COLO668 (cell line): ENCODE measurements at regions not wholly inside any gene's neighbourhood (a gene's known extent, or its start where the extent isn't known, plus 50 kb on each side); places are given as distances from the start of the nearest gene placed in this dataset.
"Not testable (repeated sequence)": the region's sequence is repeated elsewhere in the genome, so short reads cannot be mapped to it uniquely, and the experiment has no call there.

ENCODE experiments used
- DNase-seq: peaks from one replicate; lab custom pipeline; 2025; ENCODE audit not compliant: unreplicated experiment; lab: John Stamatoyannopoulos, UW

DNA sequence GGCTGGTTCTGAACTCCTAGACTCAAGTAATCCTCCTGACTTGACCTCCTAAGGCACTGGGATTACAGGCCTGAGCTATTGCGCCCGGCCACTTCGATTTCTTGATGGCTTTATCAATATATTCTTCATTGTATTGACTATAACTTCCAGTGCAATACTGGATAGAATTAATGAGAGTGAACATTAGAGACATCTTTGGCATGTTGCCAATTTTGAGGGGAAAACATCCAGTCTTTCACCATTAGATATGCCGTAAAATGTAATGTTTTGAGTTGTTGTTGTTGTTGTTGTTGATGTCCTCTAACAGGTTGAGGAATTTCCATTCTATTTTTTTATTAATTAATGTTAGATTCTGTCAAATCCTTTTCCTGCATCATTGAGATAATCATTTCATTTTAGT lies 578.9 kb downstream of the ZWINT start:
- DNase-seq, result no peak

DNA sequence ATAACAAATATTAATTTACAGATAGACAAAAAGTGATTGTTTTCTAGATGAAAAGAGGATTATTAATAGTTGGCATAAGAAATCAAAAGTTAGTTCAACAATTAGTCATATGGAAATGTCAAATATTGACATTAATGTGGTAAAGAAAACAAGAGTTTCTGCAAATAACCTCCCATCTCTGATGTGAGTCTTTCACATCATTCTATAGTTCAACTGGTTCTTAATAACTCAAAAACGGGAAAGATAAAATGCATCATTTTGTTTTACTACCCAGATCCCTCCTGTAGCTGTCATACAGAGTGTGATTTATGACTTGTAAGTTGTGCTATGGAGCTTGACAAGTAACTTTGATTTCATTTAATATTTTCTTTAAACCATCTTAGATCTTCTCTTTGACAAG lies 594.8 kb downstream of the ZWINT start:
- DNase-seq, result no peak

DNA sequence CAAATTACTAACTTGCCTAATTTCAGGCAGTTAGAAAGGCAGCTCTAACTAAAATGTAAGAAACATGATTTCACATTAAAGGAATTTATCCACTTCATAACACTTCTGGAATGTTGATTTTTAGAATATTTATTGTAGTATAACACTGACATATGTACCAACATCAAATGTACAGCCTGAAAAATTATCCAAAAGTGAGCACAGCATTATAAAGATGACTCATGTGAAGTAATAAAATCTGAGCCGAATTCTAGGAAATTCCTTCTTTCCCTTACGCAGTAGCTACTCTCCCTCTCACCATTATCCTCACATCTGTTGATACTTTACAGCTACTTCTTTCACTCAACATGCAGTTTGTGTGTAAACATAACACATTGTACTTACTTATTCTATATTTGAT lies 610.6 kb downstream of the ZWINT start:
- DNase-seq, result no peak

DNA sequence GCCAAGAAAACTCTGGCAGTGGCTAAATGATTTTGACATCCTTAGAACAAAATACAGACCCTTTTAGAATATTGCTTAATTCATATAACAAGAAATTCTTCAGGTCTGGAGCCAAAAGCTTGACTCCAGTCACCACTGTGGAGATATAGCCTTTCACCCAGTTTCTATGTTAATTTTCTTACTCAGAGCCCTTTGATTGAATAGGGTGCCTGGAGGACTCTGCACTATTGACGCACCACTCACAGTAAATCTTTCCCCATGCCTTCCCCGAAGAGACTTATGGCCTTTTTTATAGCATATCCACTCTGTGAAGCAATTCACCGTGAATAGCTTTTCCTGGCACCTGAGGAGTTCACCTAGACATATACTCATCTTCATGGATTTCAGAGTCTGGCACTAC lies 613.8 kb downstream of the ZWINT start:
- no peak for DNase-seq

DNA sequence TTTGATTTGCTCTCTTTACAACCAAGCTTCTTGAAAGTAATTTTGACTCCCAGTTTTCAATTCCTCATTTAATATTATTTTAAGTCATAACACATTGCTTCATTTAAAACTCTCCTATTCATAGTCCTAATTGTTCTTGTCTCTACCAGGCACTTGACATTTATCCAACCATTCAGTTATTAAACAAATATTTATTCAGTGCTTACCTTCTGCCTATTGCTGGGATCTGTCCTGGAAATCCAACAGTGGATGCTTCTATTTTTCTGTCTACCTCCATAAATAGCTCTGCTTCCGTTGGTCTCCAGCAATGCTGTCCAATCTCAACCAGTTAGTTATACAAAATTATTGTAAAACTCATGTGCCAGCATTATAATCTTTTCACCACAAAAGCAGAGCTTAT lies 615.1 kb downstream of the ZWINT start:
- no peak for DNase-seq

DNA sequence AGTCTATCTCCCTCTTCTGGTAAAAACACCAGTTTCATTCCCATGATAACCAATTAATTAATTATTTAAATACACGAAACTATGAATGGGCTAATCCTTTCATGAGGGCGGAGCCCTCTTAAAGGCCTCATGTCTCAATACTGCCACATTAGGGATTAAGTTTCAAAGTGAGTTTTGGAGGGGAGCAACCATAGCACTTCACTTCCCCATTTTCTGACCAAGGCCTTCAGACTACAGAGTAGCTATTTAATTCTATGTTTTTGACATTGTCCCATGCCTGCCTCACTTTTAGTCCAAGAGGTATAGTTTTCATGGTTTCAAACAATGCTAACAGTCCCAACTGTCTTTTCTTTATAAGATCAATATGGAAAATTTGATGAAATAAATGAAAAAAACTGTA lies 618.6 kb downstream of the ZWINT start:
- no peak for DNase-seq

DNA sequence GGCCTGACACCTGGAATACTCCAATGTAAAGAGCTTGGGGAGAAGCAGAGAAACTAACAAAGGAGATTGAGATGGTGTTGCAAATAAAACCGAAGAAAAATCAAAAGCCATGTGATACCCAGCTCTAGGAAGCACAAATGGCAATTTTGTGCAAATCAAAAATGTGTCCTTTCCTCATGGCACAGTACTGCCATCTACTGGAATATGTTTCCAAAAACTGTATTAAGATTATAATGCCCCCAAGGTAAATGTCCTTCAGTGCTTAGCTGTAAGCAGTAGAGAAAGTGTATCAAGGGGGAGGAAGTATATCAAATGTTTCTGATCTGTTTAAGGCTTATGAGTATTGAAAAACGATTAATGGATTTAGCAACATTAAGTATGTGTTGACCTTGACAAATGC lies 620.3 kb downstream of the ZWINT start:
- DNase-seq, result not testable (repeated sequence)

DNA sequence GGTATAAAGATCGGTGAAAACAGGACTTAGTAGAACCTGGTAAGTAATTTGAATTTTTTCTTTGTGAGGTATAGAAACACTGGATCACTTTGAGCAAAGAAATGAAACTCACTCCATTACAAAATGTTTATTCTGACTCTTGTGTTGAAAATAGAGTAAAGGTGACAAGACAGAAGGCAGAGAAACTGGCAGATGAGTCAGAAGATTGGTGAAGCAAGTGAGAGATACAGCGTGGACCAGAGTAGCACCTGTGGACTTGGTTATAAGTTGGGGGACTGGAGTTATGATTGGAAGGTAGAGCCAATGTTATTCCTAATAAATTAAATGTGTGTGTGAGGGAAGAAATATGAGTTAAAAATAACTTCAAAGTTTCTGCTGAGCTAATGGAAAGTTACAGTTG lies 620.9 kb downstream of the ZWINT start:
- DNase-seq, result no peak

DNA sequence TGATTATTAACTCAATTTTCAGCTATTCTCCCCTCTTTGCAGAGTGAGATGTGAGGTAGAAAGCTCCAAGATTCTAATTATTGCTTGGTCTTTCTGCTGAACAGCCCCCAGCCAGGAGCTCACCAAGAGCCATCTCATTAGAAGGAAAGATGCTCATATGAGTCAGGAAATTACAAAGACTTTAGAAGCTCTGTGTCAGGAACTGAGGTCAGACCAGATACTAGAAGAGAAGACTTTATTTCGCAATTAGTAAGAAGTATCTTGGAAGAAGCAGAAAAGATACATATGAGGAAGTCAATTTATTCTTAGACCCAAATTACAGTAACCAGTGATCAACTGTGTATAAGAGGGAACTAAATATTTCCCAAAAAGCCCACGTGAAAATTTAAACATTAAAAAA lies 626.9 kb downstream of the ZWINT start:
- no peak for DNase-seq

DNA sequence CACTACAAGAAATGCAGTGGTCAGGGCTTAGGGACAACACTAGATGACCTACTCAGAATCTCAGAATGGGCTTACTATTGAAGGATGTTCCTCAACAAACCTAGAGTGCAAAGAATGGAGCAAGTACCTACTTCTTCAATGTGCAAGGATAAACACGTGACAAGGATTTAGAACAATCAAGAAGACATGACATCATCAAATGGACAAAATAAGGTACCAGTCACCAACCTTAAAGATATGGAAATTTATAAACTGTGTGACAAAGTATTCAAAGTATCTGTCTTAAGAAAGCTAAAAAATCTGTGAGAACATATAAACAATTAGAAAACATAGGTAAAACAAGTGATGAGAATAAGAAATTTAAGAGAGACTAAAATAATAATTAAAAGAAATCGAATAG lies 656.1 kb downstream of the ZWINT start:
- DNase-seq, result no peak

DNA sequence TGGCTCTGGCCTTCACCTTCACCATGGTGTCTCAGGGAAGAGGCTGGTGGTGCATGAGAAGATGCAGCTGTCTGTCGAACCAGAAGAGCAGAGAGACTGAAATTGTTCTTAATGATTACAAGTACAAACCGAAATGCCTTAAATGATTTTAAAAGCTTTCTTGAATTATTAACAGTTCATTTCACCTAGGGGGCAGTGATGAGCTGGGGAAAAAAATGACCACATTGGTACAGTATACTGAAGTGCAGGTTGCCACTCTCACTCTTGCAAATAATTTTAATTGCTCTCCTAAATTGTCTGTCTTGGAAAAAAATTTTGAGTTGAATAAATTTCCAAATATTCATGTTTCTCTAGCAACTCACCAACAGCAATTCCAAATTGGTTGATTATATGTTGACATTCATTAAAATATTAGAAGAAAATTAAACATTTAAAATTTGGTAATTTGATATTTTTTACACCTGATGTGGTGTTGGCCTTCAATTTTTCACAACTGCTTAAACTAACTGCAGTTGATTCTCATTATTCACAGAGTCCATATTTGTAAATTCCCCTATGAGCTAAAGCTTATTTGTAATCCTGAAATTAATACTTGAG lies 692.6 kb downstream of the ZWINT start:
- no peak for DNase-seq

DNA sequence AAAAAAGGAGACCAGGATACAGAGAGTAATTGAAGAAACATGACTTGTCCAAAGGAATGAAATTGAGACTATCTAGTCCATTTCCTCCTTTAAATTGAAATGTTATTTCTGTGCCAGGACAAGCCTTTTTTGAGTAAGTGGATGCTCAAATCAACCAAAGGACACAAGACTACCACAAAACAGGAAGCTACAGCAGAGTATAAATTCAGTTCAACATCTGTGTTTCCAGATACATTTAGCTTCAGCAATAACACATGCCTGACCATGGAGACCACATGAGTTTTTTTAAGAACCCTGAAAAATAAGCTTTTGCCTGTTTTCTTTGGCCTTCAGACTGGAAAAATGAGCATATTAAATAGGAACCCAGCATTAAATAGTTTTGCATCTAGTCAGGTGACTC lies 707.5 kb downstream of the ZWINT start:
- no peak for DNase-seq

DNA sequence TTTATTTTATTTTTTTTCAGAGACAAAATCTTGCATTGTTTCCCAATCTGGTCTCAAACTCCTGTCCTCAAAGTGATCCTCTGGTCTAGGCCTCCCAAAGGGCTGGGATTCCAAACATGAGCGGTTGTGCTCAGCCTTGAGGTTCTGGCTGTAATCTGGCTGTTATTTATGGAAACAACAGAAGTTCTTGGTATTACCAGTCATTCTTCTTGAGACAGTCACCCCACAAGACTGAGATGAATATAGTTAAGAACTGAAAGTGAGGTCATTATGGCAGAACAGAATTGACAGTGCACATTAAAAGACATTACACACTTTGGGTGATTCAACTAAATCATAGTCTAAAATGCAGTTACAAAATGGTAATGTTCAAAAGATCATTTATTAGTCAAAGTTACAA lies 719.5 kb downstream of the ZWINT start:
- DNase-seq, result no peak

DNA sequence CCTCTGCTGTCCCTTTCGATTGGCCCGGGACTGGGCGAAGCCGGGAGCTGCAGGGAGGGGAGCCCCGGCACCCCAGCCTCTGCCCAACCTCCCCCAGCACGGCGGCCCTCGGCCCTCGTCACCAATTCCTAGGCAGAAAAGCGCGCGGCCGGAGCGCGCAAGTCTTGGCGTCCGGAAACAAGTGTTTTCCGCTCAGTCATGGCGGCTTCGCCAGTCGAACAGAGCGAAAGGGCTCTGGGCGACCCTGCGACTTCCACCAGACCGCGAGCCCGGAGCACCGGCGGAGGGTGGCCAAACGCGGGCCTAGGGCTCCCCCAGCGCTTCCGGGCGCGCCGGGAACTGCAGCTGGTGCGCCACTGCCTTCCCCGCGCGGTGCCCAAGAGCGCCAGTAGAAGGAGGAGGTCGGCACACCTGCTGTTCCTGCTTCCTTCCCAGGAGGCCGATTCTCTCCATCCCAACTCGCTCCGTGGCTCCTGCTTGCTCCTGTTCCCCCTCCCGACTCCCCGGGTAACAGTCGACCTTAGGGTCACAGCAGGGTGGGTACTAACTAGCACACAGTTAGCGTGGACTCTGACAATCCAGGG lies 729.9 kb downstream of the ZWINT start:
- peak; percentile 22 for DNase-seq

DNA sequence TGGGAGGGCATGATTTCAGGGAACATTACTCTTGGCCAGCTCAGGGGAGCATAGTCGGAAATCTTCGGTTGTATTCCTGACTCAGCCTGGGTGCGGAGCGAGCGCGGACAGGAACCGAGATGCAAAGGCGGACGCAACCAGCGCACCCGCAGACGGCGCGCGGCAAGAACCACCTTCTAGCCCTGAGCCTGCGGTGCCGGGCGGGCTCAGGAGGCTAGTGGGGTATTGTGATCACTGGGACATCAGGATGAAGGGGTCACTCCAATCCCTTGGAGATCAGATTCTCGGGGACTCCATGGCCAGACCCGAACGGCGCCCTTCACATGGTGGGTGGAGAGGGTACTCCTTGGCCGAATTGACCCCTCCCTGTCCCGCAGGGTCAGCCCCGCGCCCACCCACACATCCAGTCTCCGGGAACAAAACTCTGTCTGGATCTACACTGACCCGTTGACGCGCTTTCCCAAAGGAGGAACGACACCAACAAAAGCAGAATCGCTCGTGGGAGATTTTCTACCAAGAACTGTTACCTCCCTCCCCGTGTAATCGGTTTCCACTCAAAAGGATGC lies 730.5 kb downstream of the ZWINT start:
- DNase-seq, result no peak

DNA sequence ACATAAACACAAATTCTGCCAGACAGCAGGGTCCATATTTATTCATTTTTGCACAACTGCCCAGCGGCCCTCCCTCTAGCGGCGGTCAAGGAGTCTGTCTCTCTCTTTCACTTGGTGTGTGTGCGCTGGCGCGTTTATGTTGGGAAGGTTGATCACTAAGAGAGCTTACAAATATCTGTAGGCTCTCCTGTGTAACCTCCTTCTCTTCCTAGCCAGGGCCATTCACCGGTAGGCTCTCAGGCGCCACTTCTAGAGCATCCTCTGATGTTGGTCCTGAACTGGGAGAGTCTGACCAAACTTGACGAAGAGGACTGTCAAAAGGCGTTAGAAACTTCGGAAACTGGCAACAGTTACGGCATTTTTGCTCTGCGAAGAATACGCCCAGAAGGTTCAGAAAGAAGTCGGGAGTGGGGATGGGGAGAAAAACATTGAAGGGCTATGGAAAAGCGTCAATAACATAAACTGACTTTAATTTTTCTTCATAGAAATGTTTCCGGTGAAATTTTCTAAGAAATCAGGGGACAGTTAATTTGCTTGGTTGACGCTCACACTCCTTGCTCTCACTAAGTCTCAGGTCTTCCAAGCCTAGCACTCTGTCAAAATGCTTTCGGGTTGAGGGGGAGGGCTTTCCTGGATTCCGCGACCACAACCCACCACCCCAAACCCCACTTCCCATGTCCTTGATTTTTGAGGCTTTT lies 731.1 kb downstream of the ZWINT start:
- DNase-seq, result no peak

DNA sequence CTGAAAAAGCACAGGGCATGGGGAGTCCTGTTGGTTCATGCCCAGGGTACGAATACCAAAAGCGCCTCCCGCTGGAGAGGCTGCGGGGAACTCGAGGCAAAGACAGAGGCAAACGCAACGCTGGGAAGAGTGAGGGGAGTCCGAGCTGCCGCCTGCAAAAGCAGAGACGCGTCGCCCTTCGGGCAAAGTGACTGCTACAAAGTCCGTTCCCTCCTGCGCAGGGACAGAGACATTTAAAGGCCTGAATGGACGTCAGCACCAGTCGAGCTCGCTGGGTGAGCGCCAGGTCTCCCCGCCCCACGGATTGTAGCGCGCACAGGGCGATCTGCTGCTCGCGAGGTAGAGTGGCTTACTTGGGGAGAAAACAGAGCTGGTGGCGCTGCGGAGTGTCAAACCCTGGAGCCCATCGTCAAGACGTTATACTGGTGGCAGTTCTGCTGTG lies 732.8 kb downstream of the ZWINT start:
- no peak for DNase-seq

DNA sequence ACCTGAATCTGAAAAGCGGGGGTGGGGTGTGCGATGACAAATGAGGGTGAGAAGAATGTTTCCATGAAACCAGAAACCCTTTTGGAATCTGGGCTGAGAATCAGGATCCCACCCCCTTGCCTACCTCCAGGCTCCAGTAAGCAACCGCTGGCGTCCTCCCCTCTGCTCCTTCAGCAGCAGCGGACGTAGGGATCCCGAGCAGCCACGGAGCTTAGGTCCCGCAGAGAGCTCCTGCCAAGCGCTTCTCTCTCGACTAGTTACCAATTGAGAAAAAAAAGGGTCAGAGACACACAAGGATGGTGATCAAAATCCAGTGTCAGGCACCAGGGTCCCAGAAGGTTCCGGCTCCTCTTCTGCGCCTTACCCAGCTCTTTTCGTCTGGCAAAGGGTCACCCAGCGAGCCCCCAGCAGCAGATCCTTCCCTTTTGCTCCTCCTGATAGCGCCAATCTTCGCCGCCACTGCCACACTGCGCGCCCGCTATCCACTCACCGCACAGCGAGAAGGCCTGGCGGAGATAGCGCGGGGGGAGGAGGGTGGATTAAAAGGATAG lies 733.5 kb downstream of the ZWINT start:
- no peak for DNase-seq

DNA sequence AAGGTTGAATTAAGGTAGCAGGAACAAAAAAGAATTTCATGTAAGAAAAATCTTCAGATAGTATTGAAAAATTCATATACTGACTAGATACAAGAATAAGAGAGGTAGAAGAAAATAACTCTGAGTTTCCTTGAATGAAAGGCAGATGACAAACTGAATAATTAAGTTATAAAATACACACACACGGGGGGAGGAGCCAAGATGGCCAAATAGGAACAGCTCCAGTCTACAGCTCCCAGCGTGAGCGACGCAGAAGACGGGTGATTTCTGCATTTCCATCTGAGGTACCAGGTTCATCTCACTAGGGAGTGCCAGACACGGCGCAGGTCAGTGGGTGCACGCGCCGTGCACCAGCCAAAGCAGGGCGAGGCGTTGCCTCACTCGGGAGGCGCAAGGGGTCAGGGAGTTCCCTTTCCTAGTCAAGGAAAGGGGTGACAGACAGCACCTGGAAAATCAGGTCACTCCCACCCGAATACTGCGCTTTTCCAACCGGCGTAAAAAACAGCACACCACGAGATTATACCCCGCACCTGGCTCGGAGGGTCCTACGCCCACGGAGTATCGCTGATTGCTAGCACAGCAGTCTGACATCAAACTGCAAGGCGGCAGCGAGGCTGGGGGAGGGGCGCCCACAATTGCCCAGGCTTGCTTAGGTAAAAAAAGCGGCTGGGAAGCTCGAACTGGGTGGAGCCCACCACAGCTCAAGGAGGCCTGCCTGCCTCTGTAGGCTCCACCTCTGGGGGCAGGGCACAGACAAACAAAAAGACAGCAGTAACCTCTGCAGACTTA lies 759.2 kb downstream of the ZWINT start:
- not testable (repeated sequence) for DNase-seq

DNA sequence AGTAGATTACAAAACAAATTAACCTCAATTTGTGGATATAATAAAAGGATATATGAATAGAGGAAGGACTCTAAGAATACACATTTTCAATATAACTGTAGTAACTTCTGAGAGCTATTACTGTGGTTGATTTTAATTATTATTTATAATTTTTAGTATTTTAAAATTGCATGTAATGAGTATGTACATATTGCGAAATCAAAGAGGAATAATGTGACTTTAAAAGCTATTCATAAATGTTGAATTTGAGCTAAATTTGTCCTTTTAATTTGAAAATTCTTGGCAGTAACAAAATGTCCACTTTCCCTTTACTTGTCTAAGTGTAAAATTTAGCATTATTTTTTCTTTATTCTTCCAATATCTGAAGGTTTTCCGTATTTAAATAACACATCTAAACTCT lies 750.6 kb upstream of the PCDH15 start:
- DNase-seq, result no peak

DNA sequence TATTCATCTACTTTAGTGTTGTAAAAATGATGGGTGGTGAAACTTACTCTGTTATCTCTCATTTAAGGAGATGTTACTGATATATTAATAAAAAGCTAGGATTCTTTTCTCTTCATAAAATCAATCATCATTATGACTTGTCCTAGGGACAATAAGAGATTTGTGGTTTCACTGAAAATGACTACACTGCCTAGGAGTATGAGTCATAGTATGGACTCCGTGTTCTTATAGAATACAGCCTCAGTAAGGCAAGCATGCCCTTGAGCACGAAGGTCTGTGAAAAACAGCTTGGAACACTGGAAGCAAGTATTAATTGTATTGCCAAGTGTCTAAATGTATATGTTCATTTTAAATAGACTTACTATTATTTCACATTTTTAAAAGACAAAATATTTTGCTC lies 749.2 kb upstream of the PCDH15 start:
- no peak for DNase-seq
